GM12891 (cell line): ENCODE measurements at regions not wholly inside any gene's neighbourhood (a gene's known extent, or its start where the extent isn't known, plus 50 kb on each side); places are given as distances from the start of the nearest gene placed in this dataset.

Source experiments
- PAX5 ChIP-seq: IDR thresholded peaks from 2 replicates; pipeline ENCODE4 v1.6.1; 2011; ENCODE audit warnings: low read length, moderate library complexity, mild to moderate bottlenecking; ENCODE audit not compliant: insufficient read depth, severe bottlenecking
- POLR2A ChIP-seq: IDR thresholded peaks from 2 replicates; pipeline ENCODE4 v1.6.1; 2011; ENCODE audit warnings: low read depth, low read length, control low read depth
- POLR2AphosphoS5 ChIP-seq: IDR thresholded peaks from 2 replicates; pipeline ENCODE4 v1.6.1; 2011; ENCODE audit warnings: low read depth, low read length, control low read depth
- SPI1 ChIP-seq: IDR thresholded peaks from 2 replicates; pipeline ENCODE4 v1.6.1; 2011; ENCODE audit warnings: low read depth, low read length, control low read depth
- TAF1 ChIP-seq: IDR thresholded peaks from 2 replicates; pipeline ENCODE4 v1.6.1; 2011; ENCODE audit warnings: low read depth, low read length, control low read depth

GRCh38 chr11:72493426-72494108, 59.2 kb upstream of the CLPB start:
- no peak for TF ChIP-seq POLR2A
- no peak for TF ChIP-seq POLR2AphosphoS5
- TF ChIP-seq TAF1 = no peak
- no peak for TF ChIP-seq SPI1
- TF ChIP-seq PAX5 = no peak
